Activated CD8-positive, alpha-beta memory T cell treated with anti-CD3 and anti-CD28 coated beads for 4 hours (primary cell): ENCODE measurements at regions not wholly inside any gene's neighbourhood (a gene's known extent, or its start where the extent isn't known, plus 50 kb on each side); places are given as distances from the start of the nearest gene placed in this dataset.
"Not testable (repeated sequence)": the region's sequence is repeated elsewhere in the genome, so short reads cannot be mapped to it uniquely, and the experiment has no call there.

Experiments used
- DNase-seq, 2 donors: peaks; one replicate each; pipeline ENCODE4 v3.0.0-alpha.2; 2020; ENCODE audit warnings: low read depth in 2 of 2

- DNase-seq = no peak
Measured at GRCh38 chr4:81314897-81315470, 100.0 kb upstream of the PRKG2 start.

- no peak for DNase-seq
Measured at GRCh38 chr4:81314196-81314896, 99.3 kb upstream of the PRKG2 start.

- DNase-seq = no peak
Measured at GRCh38 chr4:81307991-81308390, 93.0 kb upstream of the PRKG2 start.

GRCh38 chr4:81304871-81305270 lies 89.8 kb upstream of the PRKG2 start:
- DNase-seq = no peak

- DNase-seq = not testable (repeated sequence)
Measured at GRCh38 chr4:81300352-81300751, 85.3 kb upstream of the PRKG2 start.

- DNase-seq = no peak
Measured at GRCh38 chr4:81290813-81291212, 75.8 kb upstream of the PRKG2 start.

- DNase-seq = no peak
Measured at GRCh38 chr4:81287101-81287500, 72.1 kb upstream of the PRKG2 start.

- DNase-seq = no peak
Measured at GRCh38 chr4:81282131-81282530, 67.1 kb upstream of the PRKG2 start.

GRCh38 chr4:81274460-81274859 lies 59.4 kb upstream of the PRKG2 start:
- DNase-seq = no peak

- no peak for DNase-seq
Measured at GRCh38 chr4:81272671-81273070, 57.6 kb upstream of the PRKG2 start.
